ENCODE measurements at regions not wholly inside any gene's neighbourhood (a gene's known extent, or its start where the extent isn't known, plus 50 kb on each side); places are given as distances from the start of the nearest gene placed in this dataset.

- TF ChIP-seq EZH2 (IDR thresholded peaks at IDR 0.05; ENCODE audit: low read length, missing control alignments), result no peak
- TF ChIP-seq CTCF (conservative IDR thresholded peaks at IDR 0.05 in 1 of 2, IDR thresholded peaks at IDR 0.05 in 1 of 2; ENCODE audit: low read depth in 1 of 2, low read length in 2 of 2), result no peak
These were observed 205.4 kb downstream of the SNX18 start for GRCh38 chr5:54722846-54723433.
